HEK293 (cell line): ENCODE measurements at regions not wholly inside any gene's neighbourhood (a gene's known extent, or its start where the extent isn't known, plus 50 kb on each side); places are given as distances from the start of the nearest gene placed in this dataset.

Experiments
- CTCF ChIA-PET: fragments of 350-600 bp; formaldehyde crosslinking; extraction: SDS; loops from one replicate; lab custom pipeline; 2021; ENCODE audit warnings: antibody characterized with exemption; lab: Yijun Ruan, JAX
- POLR2A ChIA-PET: fragments of 300-600 bp; formaldehyde crosslinking; extraction: SDS; loops from one replicate; lab custom pipeline; 2020; ENCODE audit warnings: antibody characterized with exemption, inconsistent platforms; lab: Yijun Ruan, JAX
- H3K27ac ChIP-seq: fragments of 200-500 bp; sonication (Bioruptor generic); 2 replicates; pipeline ENCODE4 v1.5.1; 2014; ENCODE audit warnings: low read depth, low read length, control low read depth, inconsistent platforms; ENCODE audit errors: extremely low read depth
- H3K36me3 ChIP-seq, 2 experiments: fragments of 200-500 bp in 1 of 2; sonication (Bioruptor generic) in 1 of 2; 1 replicate in 1 of 2; 2 replicates in 1 of 2; pipeline ENCODE4 v1.5.1; 2014 to 2017; ENCODE audit warnings: inconsistent platforms in 2 of 2, low read length in 2 of 2; ENCODE audit not compliant: control insufficient read depth in 2 of 2, insufficient read depth in 1 of 2
- H3K4me1 ChIP-seq: fragments of 200-500 bp; sonication (Bioruptor generic); 2 replicates; pipeline ENCODE4 v1.5.1; 2014; ENCODE audit warnings: mild to moderate bottlenecking, low read length, inconsistent platforms; ENCODE audit not compliant: control insufficient read depth, insufficient read depth
- H3K4me3 ChIP-seq: 2 replicates; pipeline ENCODE4 v1.5.1; 2011; ENCODE audit warnings: low read depth, mild to moderate bottlenecking, control low read depth, low read length, moderate library complexity
- H3K9me3 ChIP-seq: fragments of 200-500 bp; sonication (Bioruptor generic); 2 replicates; pipeline ENCODE4 v1.5.1; 2014; ENCODE audit warnings: low read depth, low read length, inconsistent platforms; ENCODE audit not compliant: control insufficient read depth, insufficient read depth
- BCL11A ChIP-seq: fragments of 450-650 bp; formaldehyde crosslinking; IDR thresholded peaks from 2 replicates; pipeline ENCODE4 v1.5.1; 2016; ENCODE audit warnings: low read depth, missing biosample characterization, missing genetic modification characterization
- EGR2 ChIP-seq: fragments of 450-650 bp; formaldehyde crosslinking; IDR thresholded peaks from 2 replicates; pipeline ENCODE4 v1.5.1; 2016; ENCODE audit warnings: low read depth, missing biosample characterization, missing genetic modification characterization
- REPIN1 ChIP-seq: fragments of 450-650 bp; formaldehyde crosslinking; IDR thresholded peaks from 2 replicates; pipeline ENCODE4 v1.5.1; 2017; ENCODE audit warnings: missing biosample characterization, missing genetic modification characterization, low read depth
- SP7 ChIP-seq: fragments of 450-650 bp; formaldehyde crosslinking; IDR thresholded peaks from 2 replicates; pipeline ENCODE4 v1.5.1; 2016; ENCODE audit warnings: missing biosample characterization, missing genetic modification characterization
- YY2 ChIP-seq: fragments of 450-650 bp; formaldehyde crosslinking; IDR thresholded peaks from 2 replicates; pipeline ENCODE4 v1.5.1; 2016; ENCODE audit warnings: missing biosample characterization, missing genetic modification characterization
- ZBTB10 ChIP-seq: fragments of 450-650 bp; formaldehyde crosslinking; IDR thresholded peaks from 2 replicates; pipeline ENCODE4 v1.5.1; 2016; ENCODE audit warnings: missing biosample characterization, missing genetic modification characterization
- ZBTB48 ChIP-seq: fragments of 450-650 bp; formaldehyde crosslinking; IDR thresholded peaks from 2 replicates; pipeline ENCODE4 v1.5.1; 2016; ENCODE audit warnings: missing biosample characterization, missing genetic modification characterization
- ZEB2 ChIP-seq: fragments of 450-650 bp; formaldehyde crosslinking; IDR thresholded peaks from 2 replicates; pipeline ENCODE4 v1.5.1; 2016; ENCODE audit warnings: missing biosample characterization, missing genetic modification characterization
- ZFP69B ChIP-seq: fragments of 450-650 bp; formaldehyde crosslinking; IDR thresholded peaks from 2 replicates; pipeline ENCODE4 v1.5.1; 2016; ENCODE audit warnings: missing biosample characterization, missing genetic modification characterization
- ZNF214 ChIP-seq: fragments of 450-650 bp; formaldehyde crosslinking; IDR thresholded peaks from 2 replicates; pipeline ENCODE4 v1.5.1; 2017; ENCODE audit warnings: missing biosample characterization, mild to moderate bottlenecking, missing genetic modification characterization, borderline replicate concordance
- ZNF274 ChIP-seq, 2 experiments: fragments of 200-500 bp in 1 of 2; fragments of 450-650 bp in 1 of 2; sonication (Bioruptor generic) in 1 of 2; formaldehyde crosslinking in 1 of 2; IDR thresholded peaks; 2 replicates each; pipeline versions ENCODE4 v1.5.1 to v1.6.1; 2014 to 2016; ENCODE audit warnings: borderline replicate concordance in 1 of 2, inconsistent platforms in 1 of 2, low read length in 1 of 2, missing biosample characterization in 1 of 2, missing genetic modification characterization in 1 of 2
- ZNF37A ChIP-seq: fragments of 450-650 bp; IDR thresholded peaks from 2 replicates; pipeline ENCODE4 v1.5.1; 2018; ENCODE audit warnings: missing biosample characterization, missing genetic modification characterization
- ZNF473 ChIP-seq: fragments of 450-650 bp; formaldehyde crosslinking; IDR thresholded peaks from 2 replicates; pipeline ENCODE4 v1.5.1; 2017; ENCODE audit warnings: missing biosample characterization, missing genetic modification characterization
- ZNF501 ChIP-seq: fragments of 450-650 bp; formaldehyde crosslinking; IDR thresholded peaks from 2 replicates; pipeline ENCODE4 v1.5.1; 2016; ENCODE audit warnings: missing biosample characterization, missing genetic modification characterization
- ZNF692 ChIP-seq: fragments of 450-650 bp; formaldehyde crosslinking; IDR thresholded peaks from 2 replicates; pipeline ENCODE4 v1.5.1; 2016; ENCODE audit warnings: missing biosample characterization, missing genetic modification characterization
- ZNF704 ChIP-seq: fragments of 450-650 bp; formaldehyde crosslinking; IDR thresholded peaks from 2 replicates; pipeline ENCODE4 v1.5.1; 2016; ENCODE audit warnings: missing biosample characterization, missing genetic modification characterization
- ZNF707 ChIP-seq: fragments of 450-650 bp; formaldehyde crosslinking; IDR thresholded peaks from 2 replicates; pipeline ENCODE4 v1.5.1; 2016; ENCODE audit warnings: missing biosample characterization, missing genetic modification characterization
- ZSCAN30 ChIP-seq: fragments of 450-650 bp; IDR thresholded peaks from 2 replicates; pipeline ENCODE4 v1.5.1; 2018; ENCODE audit warnings: missing biosample characterization, mild to moderate bottlenecking, missing genetic modification characterization, moderate library complexity

- TF ChIP-seq ZNF274 (IDR thresholded peaks at IDR 0.05; ENCODE audit: low read length) = no peak
- no peak for TF ChIP-seq ZNF274 (tag by site-specific recombination; IDR thresholded peaks at IDR 0.05; ENCODE audit: borderline replicate concordance)
These were observed 625.1 kb downstream of the PTPRU start (continued) for GRCh38 chr1:29861446-29861845.

GRCh38 chr1:29860681-29861080, 624.4 kb downstream of the PTPRU start:
- Histone ChIP-seq H3K27ac (no peak overlapping the region), H3K36me3 (no peaks in the 10 kb centered on the region), H3K4me1 (no peaks in the 10 kb centered on the region), H3K9me3 (no peaks in the 10 kb centered on the region), H3K4me3 (no peak overlapping the region)
- CTCF ChIA-PET = interaction anchor here (2.1 kb wide), 1 partner anchor 12 kb away, joined by 6 read pairs; no protein-coding TSS in a partner anchor
- POLR2A ChIA-PET = no interaction called here
- TF ChIP-seq ZEB2 (tag by site-specific recombination) = no peak
- TF ChIP-seq YY2 (tag by site-specific recombination) = no peak

- CTCF ChIA-PET = interaction anchor here (2.1 kb wide), 1 partner anchor 12 kb away, joined by 6 read pairs; no protein-coding TSS in a partner anchor
- TF ChIP-seq ZSCAN30 = no peak
- no peak for TF ChIP-seq ZNF704 (tag by site-specific recombination)
- TF ChIP-seq REPIN1 = no peak
- TF ChIP-seq BCL11A (tag by site-specific recombination) = no peak
- no peak for TF ChIP-seq ZBTB48
- no peak for TF ChIP-seq ZNF707
- no peak for TF ChIP-seq ZNF692 (tag by site-specific recombination)
- no peak for TF ChIP-seq SP7 (tag by site-specific recombination)
- TF ChIP-seq ZNF501 (tag by site-specific recombination) = no peak
- TF ChIP-seq ZFP69B (tag by site-specific recombination) = no peak
- no peak for TF ChIP-seq EGR2 (tag by site-specific recombination)
- no peak for TF ChIP-seq ZNF473
- no peak for TF ChIP-seq ZBTB10 (tag by site-specific recombination)
- no peak for TF ChIP-seq ZNF37A (tag by site-specific recombination)
- TF ChIP-seq ZNF214 (tag by site-specific recombination) = no peak
These were observed 623.7 kb downstream of the PTPRU start for GRCh38 chr1:29860056-29860455.

More at GRCh38 chr1:29860056-29860455, 623.7 kb downstream of the PTPRU start:
- Histone ChIP-seq H3K27ac (no peak overlapping the region), H3K4me1 (no peaks in the 10 kb centered on the region), H3K4me3 (no peak overlapping the region), H3K36me3 (no peaks in the 10 kb centered on the region), H3K9me3 (no peaks in the 10 kb centered on the region)
- POLR2A ChIA-PET = no interaction called here
